PC-9 (cell line): ENCODE measurements at regions not wholly inside any gene's neighbourhood (a gene's known extent, or its start where the extent isn't known, plus 50 kb on each side); places are given as distances from the start of the nearest gene placed in this dataset.
"Not testable (repeated sequence)": the region's sequence is repeated elsewhere in the genome, so short reads cannot be mapped to it uniquely, and the experiment has no call there.

Source experiments
- BruUV-seq: library from RNA; stranded (reverse); fragments of 400-500 nt; replicated peaks from 2 replicates; lab custom pipeline; 2021; lab: Mats Ljungman, UMichigan
- CTCF ChIA-PET: fragments of 300-600 bp; sonication (Branson Sonifier 250); formaldehyde crosslinking; loops from one replicate; lab custom pipeline; 2022; ENCODE audit warnings: antibody characterized with exemption; lab: Charles Lee
- POLR2A ChIA-PET: fragments of 300-600 bp; sonication (Branson Sonifier 250); formaldehyde crosslinking; loops from one replicate; lab custom pipeline; 2022; ENCODE audit warnings: antibody characterized with exemption; ENCODE audit not compliant: unreplicated experiment; lab: Charles Lee
- DNase-seq, 2 experiments: peaks; one replicate each; pipeline versions ENCODE4 v3.0.0 to v3.0.0-alpha.2; 2015 to 2022; ENCODE audit warnings: mixed read lengths in 1 of 2
- H2AFZ ChIP-seq: fragments of 200-600 bp; sonication (generic); 2 replicates; pipeline ENCODE4 v1.8.1; 2017; ENCODE audit warnings: antibody characterized with exemption
- H3F3A ChIP-seq: fragments of 200-600 bp; sonication (generic); 2 replicates; pipeline ENCODE4 v1.8.1; 2017; ENCODE audit warnings: antibody characterized with exemption, mild to moderate bottlenecking, low read depth; ENCODE audit not compliant: insufficient read depth
- H3K27ac ChIP-seq: fragments of 200-600 bp; sonication (generic); 2 replicates; pipeline ENCODE4 v1.6.1; 2016; ENCODE audit warnings: mixed run types
- H3K27me3 ChIP-seq: fragments of 200-600 bp; sonication (generic); 2 replicates; pipeline ENCODE4 v1.6.1; 2016; ENCODE audit warnings: low read depth, mixed run types; ENCODE audit not compliant: insufficient read depth
- H3K36me3 ChIP-seq: fragments of 200-600 bp; sonication (generic); 2 replicates; pipeline ENCODE4 v1.6.1; 2016; ENCODE audit warnings: low read depth, mixed run types
- H3K4me1 ChIP-seq: fragments of 200-600 bp; sonication (generic); replicated peaks from 2 replicates; pipeline ENCODE4 v1.6.1; 2016; ENCODE audit warnings: mixed run types; ENCODE audit not compliant: insufficient read depth
- H3K4me2 ChIP-seq: fragments of 200-600 bp; sonication (generic); 2 replicates; pipeline ENCODE4 v1.6.1; 2017; ENCODE audit warnings: mixed run types
- H3K4me3 ChIP-seq: fragments of 200-600 bp; sonication (generic); 2 replicates; pipeline ENCODE4 v1.6.1; 2016; ENCODE audit warnings: mixed run types
- H3K79me2 ChIP-seq: fragments of 200-600 bp; sonication (generic); 2 replicates; pipeline ENCODE4 v1.6.1; 2017; ENCODE audit warnings: low read depth, mixed run types
- H3K9me2 ChIP-seq: fragments of 200-600 bp; sonication (generic); 2 replicates; pipeline ENCODE4 v1.8.1; 2017; ENCODE audit warnings: mild to moderate bottlenecking; ENCODE audit not compliant: insufficient read depth
- H3K9me3 ChIP-seq: fragments of 200-600 bp; sonication (generic); 2 replicates; pipeline ENCODE4 v1.8.1; 2016; ENCODE audit warnings: low read depth; ENCODE audit not compliant: insufficient read depth
- H4K20me1 ChIP-seq: fragments of 200-600 bp; sonication (generic); 2 replicates; pipeline ENCODE4 v1.8.1; 2017; ENCODE audit not compliant: insufficient read depth
- CTCF ChIP-seq: fragments of 200-600 bp; sonication (generic); conservative IDR thresholded peaks from 2 replicates; pipeline ENCODE4 v1.6.1; 2017; ENCODE audit warnings: mixed run types, antibody characterized with exemption, mild to moderate bottlenecking, moderate library complexity
- EZH2 ChIP-seq: fragments of 200-600 bp; sonication (generic); IDR thresholded peaks from 2 replicates; pipeline ENCODE4 v1.8.0; 2017; ENCODE audit warnings: antibody characterized with exemption, low read depth
- intact Hi-C: fragments of 100-400 bp; cut with micrococcal nuclease; formaldehyde crosslinking; loops from one replicate; pipeline ENCODE4 v1.10.0; 2022; ENCODE audit not compliant: unreplicated experiment

- no TSS peak for BruUV-seq
- Histone ChIP-seq H3K36me3 (no peaks in the 10 kb centered on the region), H3K4me2 (no peak overlapping the region), H3K9me3 (no peaks in the 10 kb centered on the region; the same call in 1 of the 2 replicates), H3K79me2 (no peaks in the 10 kb centered on the region), H3K27me3 (no peaks in the 10 kb centered on the region), H3K9me2 (no peaks in the 10 kb centered on the region; the same call in 1 of the 2 replicates), H4K20me1 (no peaks in the 10 kb centered on the region), H3K4me3 (no peak overlapping the region), H3F3A (no peaks in the 10 kb centered on the region), H3K4me1 (0 out of 2 replicates have a peak, but pooled peaks cover 14% of the 10 kb centered on the region), H3K27ac (no peak overlapping the region), H2AFZ (0 out of 2 replicates have a peak overlapping the region, but pooled peaks have one; percentile 9)
- intact Hi-C loops, result no loop called here
- TF ChIP-seq EZH2, result no peak
- no peak for TF ChIP-seq CTCF
- POLR2A ChIA-PET, result no interaction called here
- no peak for DNase-seq
- CTCF ChIA-PET, result no interaction called here
Observed at GRCh38 chr3:104438706-104439105, 928.0 kb upstream of the ALCAM start.

- H3K4me1 ChIP-seq, H3K36me3 ChIP-seq, H3K4me2 ChIP-seq, H3K79me2 ChIP-seq, POLR2A ChIA-PET, BruUV-seq, H3F3A ChIP-seq, H4K20me1 ChIP-seq, CTCF ChIA-PET, H3K9me2 ChIP-seq, H2AFZ ChIP-seq, H3K9me3 ChIP-seq, H3K27me3 ChIP-seq: not testable (repeated sequence)
- intact Hi-C loops, result loop anchor here (10.0 kb wide), 1 partner anchor 61 kb away; no protein-coding TSS in a partner anchor
- Histone ChIP-seq H3K4me3 (0 out of 2 replicates have a peak overlapping the region, but pooled peaks have one; percentile 12), H3K27ac (0 out of 2 replicates have a peak overlapping the region, but pooled peaks have one; percentile 25)
- peak in 1 of 2 experiments; percentile 20 for DNase-seq
Observed at GRCh38 chr3:104445252-104445919, 921.3 kb upstream of the ALCAM start.

GRCh38 chr3:104447681-104448080 is 919.0 kb upstream of the ALCAM start:
- Histone ChIP-seq H2AFZ (0 out of 2 replicates have a peak overlapping the region, but pooled peaks have one; percentile 2), H3K4me3 (no peak overlapping the region), H3K4me1 (no peaks in the 10 kb centered on the region; the same call in 1 of the 2 replicates), H3K36me3 (no peaks in the 10 kb centered on the region), H3K9me3 (peaks cover 4% of the 10 kb centered on the region; the same call in 1 of the 2 replicates), H3K4me2 (no peak overlapping the region), H3K9me2 (no peaks in the 10 kb centered on the region), H3F3A (no peaks in the 10 kb centered on the region), H3K27ac (no peak overlapping the region), H3K27me3 (no peaks in the 10 kb centered on the region), H3K79me2 (no peaks in the 10 kb centered on the region), H4K20me1 (no peaks in the 10 kb centered on the region)
- intact Hi-C loops, result loop anchor here (10.0 kb wide), 1 partner anchor 63 kb away; no protein-coding TSS in a partner anchor
- no peak for DNase-seq
- ChIA-PET POLR2A (no interaction called here), CTCF (no interaction called here)
- TF ChIP-seq EZH2 (no peak), CTCF (no peak)
- no TSS peak for BruUV-seq
